GM13977 (cell line): ENCODE measurements at regions not wholly inside any gene's neighbourhood (a gene's known extent, or its start where the extent isn't known, plus 50 kb on each side); places are given as distances from the start of the nearest gene placed in this dataset.

Experiments used
- DNase-seq: peaks from one replicate; pipeline ENCODE4 v3.0.0; 2012; ENCODE audit warnings: low spot score
- in situ Hi-C: fragments of 300-500 bp; cut with MboI; formaldehyde crosslinking; loops from one replicate; pipeline ENCODE4 v1.12.0; 2022; ENCODE audit warnings: low sequenced_read_pairs, low pct_unique_long_range_greater_than_20kb, mixed read lengths, inconsistent platforms; ENCODE audit not compliant: unreplicated experiment
- TF ChIP-seq, protein P1 (sequence below): IDR thresholded peaks from 2 replicates; pipeline ENCODE4 v1.5.1; 2012; ENCODE audit warnings: mild to moderate bottlenecking, control low read depth; ENCODE audit not compliant: insufficient read depth; ENCODE audit errors: extremely low read depth, missing control alignments

DNA sequence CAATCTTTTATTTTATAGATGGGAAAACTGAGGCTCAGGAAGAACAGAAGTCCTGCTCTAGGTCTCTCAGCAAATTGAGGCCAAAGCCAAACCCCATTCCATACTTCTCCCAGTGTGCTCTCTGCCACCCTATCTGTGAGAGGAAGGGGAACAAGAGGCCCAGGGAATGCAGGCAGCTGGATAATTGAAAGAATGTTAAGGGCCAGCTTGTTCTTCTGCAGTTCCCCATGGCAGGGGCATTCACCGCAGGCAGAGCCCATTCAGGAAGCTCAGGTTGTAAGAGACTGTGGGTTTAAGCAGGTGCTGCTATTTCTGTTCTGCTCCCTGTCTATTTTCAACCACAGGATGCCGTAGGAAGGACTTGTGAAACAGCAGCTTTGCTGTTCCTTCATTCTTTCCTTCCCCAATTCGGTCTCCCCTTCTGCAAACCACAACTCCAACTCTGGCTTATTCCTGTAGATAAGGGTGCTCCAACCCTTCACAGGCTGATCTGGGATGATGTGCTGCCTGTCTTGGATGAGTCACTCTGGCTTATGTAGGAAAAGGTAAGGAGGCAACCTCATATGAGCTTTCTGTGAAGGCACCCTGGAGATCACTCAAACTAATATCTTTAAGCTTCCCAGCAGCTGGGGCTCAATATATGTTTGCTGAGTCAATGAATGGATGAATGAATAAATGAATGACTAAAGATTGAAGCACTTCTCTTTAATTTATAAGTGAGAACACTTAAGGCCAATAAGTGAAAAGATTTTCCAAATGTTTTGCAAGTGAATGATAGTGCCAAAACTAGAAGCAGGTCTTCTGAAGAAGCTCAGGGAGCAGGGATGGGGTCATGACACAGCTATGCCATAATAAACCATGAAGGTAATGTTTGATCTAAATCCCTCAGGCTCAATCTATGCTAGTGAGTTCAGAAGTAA, 377.6 kb downstream of the BRINP1 start:
- DNase-seq: no peak

DNA sequence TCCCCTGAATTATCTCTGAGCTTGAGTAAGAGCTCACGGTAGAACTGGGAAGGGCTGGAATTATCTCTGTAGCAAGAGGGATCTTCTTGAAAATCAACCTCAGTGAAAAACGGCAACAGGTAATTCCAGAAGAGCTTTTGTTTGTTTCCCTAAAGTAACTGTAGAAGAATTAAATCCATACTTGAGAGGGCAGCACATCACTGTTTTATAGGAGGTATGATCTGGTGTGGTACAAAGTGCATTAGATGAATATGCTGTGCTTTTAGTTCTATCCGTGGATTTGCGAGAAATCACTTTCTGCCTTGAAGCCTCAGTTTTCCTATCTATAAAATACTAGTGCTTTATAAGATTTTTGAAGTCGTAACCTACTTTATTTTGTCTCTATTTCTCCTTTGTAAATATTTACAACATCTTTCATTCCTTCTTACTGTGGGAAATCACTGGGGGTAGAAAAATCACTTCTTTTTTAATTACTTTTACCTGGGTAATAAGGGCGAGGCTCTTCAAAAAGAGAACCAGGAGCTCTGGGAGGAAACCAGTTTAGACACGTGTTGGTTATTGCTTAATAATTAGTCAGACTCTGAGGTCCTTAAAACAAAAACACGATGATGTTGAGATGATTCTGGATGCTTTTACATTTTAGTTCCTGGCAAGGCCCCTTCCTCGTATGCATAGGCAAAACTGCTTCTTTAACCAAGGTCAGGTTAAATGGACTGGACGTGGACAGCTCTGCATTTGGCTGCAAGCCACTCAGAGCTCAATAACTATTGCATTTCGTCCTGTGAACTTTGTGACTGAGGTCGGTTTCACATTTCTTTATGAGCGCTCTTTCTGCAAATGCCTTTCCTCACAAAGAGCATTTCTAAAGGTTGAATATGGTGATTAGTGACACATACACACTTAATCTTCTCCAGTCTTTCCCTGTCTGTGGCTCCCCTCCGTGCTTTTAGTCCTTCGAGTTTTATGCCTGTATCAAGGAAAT, 376.1 kb downstream of the BRINP1 start:
- TF ChIP-seq, protein P1, sequence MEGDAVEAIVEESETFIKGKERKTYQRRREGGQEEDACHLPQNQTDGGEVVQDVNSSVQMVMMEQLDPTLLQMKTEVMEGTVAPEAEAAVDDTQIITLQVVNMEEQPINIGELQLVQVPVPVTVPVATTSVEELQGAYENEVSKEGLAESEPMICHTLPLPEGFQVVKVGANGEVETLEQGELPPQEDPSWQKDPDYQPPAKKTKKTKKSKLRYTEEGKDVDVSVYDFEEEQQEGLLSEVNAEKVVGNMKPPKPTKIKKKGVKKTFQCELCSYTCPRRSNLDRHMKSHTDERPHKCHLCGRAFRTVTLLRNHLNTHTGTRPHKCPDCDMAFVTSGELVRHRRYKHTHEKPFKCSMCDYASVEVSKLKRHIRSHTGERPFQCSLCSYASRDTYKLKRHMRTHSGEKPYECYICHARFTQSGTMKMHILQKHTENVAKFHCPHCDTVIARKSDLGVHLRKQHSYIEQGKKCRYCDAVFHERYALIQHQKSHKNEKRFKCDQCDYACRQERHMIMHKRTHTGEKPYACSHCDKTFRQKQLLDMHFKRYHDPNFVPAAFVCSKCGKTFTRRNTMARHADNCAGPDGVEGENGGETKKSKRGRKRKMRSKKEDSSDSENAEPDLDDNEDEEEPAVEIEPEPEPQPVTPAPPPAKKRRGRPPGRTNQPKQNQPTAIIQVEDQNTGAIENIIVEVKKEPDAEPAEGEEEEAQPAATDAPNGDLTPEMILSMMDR: no peak
- in situ Hi-C loops: no loop called here
- DNase-seq: no peak

More for the DNA sequence above, 377.6 kb downstream of the BRINP1 start:
- TF ChIP-seq, protein P1: no peak
- in situ Hi-C loops: no loop called here

DNA sequence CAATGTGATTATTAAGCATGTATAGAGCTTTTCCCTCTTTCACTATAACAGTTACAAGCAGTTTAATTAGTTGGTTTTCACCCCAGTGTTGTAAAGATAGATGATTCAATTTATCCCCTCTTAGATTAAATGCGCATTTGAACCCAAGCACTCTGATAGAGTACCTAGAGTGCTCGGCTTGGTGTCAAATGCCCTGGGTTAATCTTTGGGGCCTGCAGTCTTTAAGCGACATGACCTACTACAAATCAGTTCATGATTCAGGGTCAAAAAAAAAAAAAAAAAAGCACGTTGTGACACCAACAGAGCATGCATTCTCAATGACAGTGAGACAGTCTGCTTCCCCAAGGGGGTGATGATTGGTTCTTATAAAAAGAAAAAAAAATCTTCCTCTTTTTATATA, 375.3 kb downstream of the BRINP1 start:
- no peak for DNase-seq
- TF ChIP-seq, protein P1: no peak
- in situ Hi-C loops: no loop called here

DNA sequence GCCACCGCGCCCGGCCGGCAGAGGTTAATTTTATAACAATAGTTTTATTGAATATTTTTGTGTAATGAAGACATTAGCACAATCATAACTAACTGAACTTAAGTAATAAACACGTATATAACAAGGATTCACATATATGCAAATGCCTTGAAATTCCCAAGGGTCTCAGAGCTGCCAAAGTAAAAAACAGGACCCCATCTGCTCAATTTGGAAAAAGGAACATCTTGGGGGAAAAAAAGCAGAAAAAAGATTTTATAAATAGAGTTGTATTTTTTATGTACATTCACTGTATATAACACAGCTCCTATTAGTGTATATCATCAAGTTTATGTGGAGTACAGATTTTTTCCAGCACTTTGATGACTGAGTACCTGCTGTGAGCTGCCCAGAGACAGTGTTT, 366.7 kb downstream of the BRINP1 start:
- TF ChIP-seq, protein P1: no peak
- in situ Hi-C loops: no loop called here
- no peak for DNase-seq

DNA sequence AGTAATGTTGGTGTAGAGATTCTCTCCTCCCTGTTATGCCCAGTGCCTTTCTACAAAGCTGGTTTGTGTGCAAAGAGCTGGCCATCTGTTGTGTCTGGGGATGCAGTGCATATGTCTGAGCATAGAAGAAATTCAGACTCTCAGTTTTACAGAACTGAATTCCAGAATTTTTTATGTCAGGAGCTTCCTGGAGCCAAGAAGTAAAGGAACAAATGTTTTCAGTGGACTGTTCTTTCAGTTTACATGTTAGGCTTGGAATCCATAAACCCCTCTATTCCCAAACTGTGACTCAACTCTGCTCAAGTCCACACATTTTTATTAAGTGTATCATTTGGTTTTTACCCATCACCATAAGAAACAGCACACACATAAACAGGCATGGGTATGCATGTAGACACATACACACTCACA, 366.0 kb downstream of the BRINP1 start:
- in situ Hi-C loops: no loop called here
- no peak for DNase-seq
- TF ChIP-seq, protein P1: no peak

DNA sequence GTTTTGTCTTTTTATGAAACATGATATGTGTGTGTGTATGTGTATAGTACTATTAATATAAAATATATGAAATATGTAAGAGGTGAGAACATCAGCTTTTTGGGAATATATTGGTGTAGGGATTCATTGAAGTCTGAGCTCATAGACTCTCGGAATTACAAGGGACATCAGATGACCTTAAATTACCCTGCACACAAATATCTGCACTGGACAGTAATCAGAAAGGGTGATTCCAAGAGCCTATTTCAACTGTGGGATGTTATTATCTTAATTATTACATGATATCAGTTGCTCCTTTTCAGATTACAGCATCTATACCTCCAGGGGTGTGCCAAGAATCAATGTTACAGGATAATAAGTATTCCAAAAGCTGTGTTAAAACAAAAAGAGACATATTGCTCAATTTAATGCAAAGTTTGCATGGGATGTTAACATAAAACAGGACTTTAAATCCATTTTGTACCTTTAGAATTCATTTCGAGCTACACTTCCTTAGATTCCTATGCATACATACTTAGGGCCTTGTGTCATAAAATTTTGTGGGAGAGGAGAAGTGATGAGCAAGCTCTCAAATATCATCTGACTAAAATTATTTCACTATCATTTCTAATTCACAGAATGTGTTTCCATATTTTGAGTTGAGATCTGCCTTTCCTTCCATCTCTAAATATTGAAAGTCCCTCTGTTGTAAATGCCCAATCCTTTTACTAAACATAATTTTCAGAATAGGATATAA, 365.2 kb downstream of the BRINP1 start:
- in situ Hi-C loops: no loop called here
- TF ChIP-seq, protein P1: no peak
- no peak for DNase-seq
